ENCODE measurements at regions not wholly inside any gene's neighbourhood (a gene's known extent, or its start where the extent isn't known, plus 50 kb on each side); places are given as distances from the start of the nearest gene placed in this dataset.

GRCh38 chr6:138030872-138031271 lies 76.3 kb downstream of the PERP start:
- Histone ChIP-seq H3K4me3 (ENCODE audit: low read length) (no peak overlapping the region), H3K9me3 (ENCODE audit: control insufficient read depth, low read length) (no peaks in the 10 kb centered on the region), H3K4me1 (ENCODE audit: control insufficient read depth, insufficient read depth, low read length) (peaks cover 11% of the 10 kb centered on the region), H3K27me3 (ENCODE audit: control insufficient read depth, insufficient read depth, low read length, poor library complexity, severe bottlenecking) (no peaks in the 10 kb centered on the region), H3K9ac (ENCODE audit: extremely low read depth, low read length, poor library complexity, severe bottlenecking) (no peak overlapping the region), H3K36me3 (ENCODE audit: control insufficient read depth, insufficient read depth, low read length) (no peaks in the 10 kb centered on the region), H3K27ac (ENCODE audit: low read depth, low read length) (no peak overlapping the region)
- H3K27me3 Mint-ChIP-seq (ENCODE audit: insufficient read depth) = peaks cover 2% of the 10 kb centered on the region
- TF ChIP-seq CTCF (conservative IDR thresholded peaks at IDR 0.05) = no peak
- peaks cover 25% of the 10 kb centered on the region for H3K4me1 Mint-ChIP-seq
- no peaks in the 10 kb centered on the region for H3K9me3 Mint-ChIP-seq
- WGBS, 2 experiments (ENCODE audit: insufficient coverage in 1 of 2, insufficient read length in 1 of 2) = 50 to 66% methylated on average over 1 of the region's 1 CpG
- no peaks in the 10 kb centered on the region for H3K36me3 Mint-ChIP-seq (ENCODE audit: low read depth)
- no peak overlapping the region for H3K27ac Mint-ChIP-seq
- DNase-seq = no peak
- no peak overlapping the region for H3K4me3 Mint-ChIP-seq

- no peak for TF ChIP-seq CTCF (conservative IDR thresholded peaks at IDR 0.05)
- 85 to 90% methylated on average over 2 to 4 of the region's 4 CpGs for WGBS, 2 experiments (ENCODE audit: insufficient coverage in 1 of 2, insufficient read length in 1 of 2)
These were observed 75.8 kb downstream of the PERP start for GRCh38 chr6:138031417-138031816.

GRCh38 chr6:138031850-138032249 lies 75.4 kb downstream of the PERP start:
- WGBS, 2 experiments (ENCODE audit: insufficient coverage in 1 of 2, insufficient read length in 1 of 2) = 83% methylated on average over 3 of the region's 3 CpGs; no CpG with 5 or more reads in 1 of the 2 experiments
- TF ChIP-seq CTCF (conservative IDR thresholded peaks at IDR 0.05) = no peak
- H3K9ac ChIP-seq (ENCODE audit: extremely low read depth, low read length, poor library complexity, severe bottlenecking) = no peak overlapping the region

More at GRCh38 chr6:138031417-138031816, 75.8 kb downstream of the PERP start:
- Histone ChIP-seq H3K4me1 (ENCODE audit: control insufficient read depth, insufficient read depth, low read length) (peaks cover 11% of the 10 kb centered on the region), H3K9ac (ENCODE audit: extremely low read depth, low read length, poor library complexity, severe bottlenecking) (no peak overlapping the region), H3K27ac (ENCODE audit: low read depth, low read length) (no peak overlapping the region), H3K9me3 (ENCODE audit: control insufficient read depth, low read length) (no peaks in the 10 kb centered on the region), H3K36me3 (ENCODE audit: control insufficient read depth, insufficient read depth, low read length) (no peaks in the 10 kb centered on the region), H3K27me3 (ENCODE audit: control insufficient read depth, insufficient read depth, low read length, poor library complexity, severe bottlenecking) (no peaks in the 10 kb centered on the region), H3K4me3 (ENCODE audit: low read length) (no peak overlapping the region)
- peaks cover 28% of the 10 kb centered on the region for H3K4me1 Mint-ChIP-seq
- peaks cover 2% of the 10 kb centered on the region for H3K27me3 Mint-ChIP-seq (ENCODE audit: insufficient read depth)
- no peak overlapping the region for H3K4me3 Mint-ChIP-seq
- no peak for DNase-seq
- H3K9me3 Mint-ChIP-seq = no peaks in the 10 kb centered on the region
- H3K36me3 Mint-ChIP-seq (ENCODE audit: low read depth) = no peaks in the 10 kb centered on the region
- no peak overlapping the region for H3K27ac Mint-ChIP-seq

More at GRCh38 chr6:138031850-138032249, 75.4 kb downstream of the PERP start:
- no peak for DNase-seq
- no peak overlapping the region for H3K4me3 ChIP-seq (ENCODE audit: low read length)
- H3K27ac ChIP-seq (ENCODE audit: low read depth, low read length) = no peak overlapping the region
- H3K27ac Mint-ChIP-seq = no peak overlapping the region
- H3K27me3 Mint-ChIP-seq (ENCODE audit: insufficient read depth) = peaks cover 2% of the 10 kb centered on the region
- peaks cover 11% of the 10 kb centered on the region for H3K4me1 ChIP-seq (ENCODE audit: control insufficient read depth, insufficient read depth, low read length)
- H3K4me1 Mint-ChIP-seq = peaks cover 28% of the 10 kb centered on the region
- no peak overlapping the region for H3K4me3 Mint-ChIP-seq
- H3K36me3 ChIP-seq (ENCODE audit: control insufficient read depth, insufficient read depth, low read length) = no peaks in the 10 kb centered on the region
- no peaks in the 10 kb centered on the region for H3K9me3 Mint-ChIP-seq
- no peaks in the 10 kb centered on the region for H3K9me3 ChIP-seq (ENCODE audit: control insufficient read depth, low read length)
- H3K27me3 ChIP-seq (ENCODE audit: control insufficient read depth, insufficient read depth, low read length, poor library complexity, severe bottlenecking) = no peaks in the 10 kb centered on the region
- H3K36me3 Mint-ChIP-seq (ENCODE audit: low read depth) = no peaks in the 10 kb centered on the region
